ENCODE measurements at regions not wholly inside any gene's neighbourhood (a gene's known extent, or its start where the extent isn't known, plus 50 kb on each side); places are given as distances from the start of the nearest gene placed in this dataset.

DNA sequence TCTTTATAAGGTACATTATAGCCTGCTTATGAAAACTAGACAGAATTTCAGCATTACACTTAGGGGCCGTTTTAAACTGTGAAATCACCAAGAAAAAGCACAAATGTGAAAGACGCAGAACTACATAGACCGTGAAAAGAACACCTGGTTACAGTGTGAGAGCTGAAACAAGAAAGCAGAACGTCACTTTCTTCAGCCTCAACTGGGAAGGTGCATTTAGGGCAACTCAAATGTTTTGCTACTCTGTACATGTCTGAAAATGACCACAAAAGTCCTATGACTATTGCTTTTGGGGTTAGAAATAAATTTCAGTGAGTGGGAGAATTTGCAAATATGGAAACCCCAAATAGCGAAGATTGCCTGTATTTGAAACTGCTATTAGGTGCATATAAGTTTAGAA, 268.7 kb downstream of the OLFM3 start:
- Histone ChIP-seq H3K36me3 (no peaks in the 10 kb centered on the region), H3K27me3 (no peaks in the 10 kb centered on the region), H3K9me3 (no peaks in the 10 kb centered on the region), H3K27ac (no peak overlapping the region), H3K4me3 (no peak overlapping the region), H3K4me1 (no peaks in the 10 kb centered on the region)
- TF ChIP-seq, protein P1, sequence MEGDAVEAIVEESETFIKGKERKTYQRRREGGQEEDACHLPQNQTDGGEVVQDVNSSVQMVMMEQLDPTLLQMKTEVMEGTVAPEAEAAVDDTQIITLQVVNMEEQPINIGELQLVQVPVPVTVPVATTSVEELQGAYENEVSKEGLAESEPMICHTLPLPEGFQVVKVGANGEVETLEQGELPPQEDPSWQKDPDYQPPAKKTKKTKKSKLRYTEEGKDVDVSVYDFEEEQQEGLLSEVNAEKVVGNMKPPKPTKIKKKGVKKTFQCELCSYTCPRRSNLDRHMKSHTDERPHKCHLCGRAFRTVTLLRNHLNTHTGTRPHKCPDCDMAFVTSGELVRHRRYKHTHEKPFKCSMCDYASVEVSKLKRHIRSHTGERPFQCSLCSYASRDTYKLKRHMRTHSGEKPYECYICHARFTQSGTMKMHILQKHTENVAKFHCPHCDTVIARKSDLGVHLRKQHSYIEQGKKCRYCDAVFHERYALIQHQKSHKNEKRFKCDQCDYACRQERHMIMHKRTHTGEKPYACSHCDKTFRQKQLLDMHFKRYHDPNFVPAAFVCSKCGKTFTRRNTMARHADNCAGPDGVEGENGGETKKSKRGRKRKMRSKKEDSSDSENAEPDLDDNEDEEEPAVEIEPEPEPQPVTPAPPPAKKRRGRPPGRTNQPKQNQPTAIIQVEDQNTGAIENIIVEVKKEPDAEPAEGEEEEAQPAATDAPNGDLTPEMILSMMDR (IDR thresholded peaks at IDR 0.05) = no peak
- no peak for TF ChIP-seq POLR2A (IDR thresholded peaks at IDR 0.05)
- DNase-seq (no peak), ATAC-seq (no peak)
- intact Hi-C loops (cut with DNase I) = no loop called here
- 81 to 87% (median 85%) methylated on average over 5 of the region's 5 CpGs for WGBS, 4 donors

DNA sequence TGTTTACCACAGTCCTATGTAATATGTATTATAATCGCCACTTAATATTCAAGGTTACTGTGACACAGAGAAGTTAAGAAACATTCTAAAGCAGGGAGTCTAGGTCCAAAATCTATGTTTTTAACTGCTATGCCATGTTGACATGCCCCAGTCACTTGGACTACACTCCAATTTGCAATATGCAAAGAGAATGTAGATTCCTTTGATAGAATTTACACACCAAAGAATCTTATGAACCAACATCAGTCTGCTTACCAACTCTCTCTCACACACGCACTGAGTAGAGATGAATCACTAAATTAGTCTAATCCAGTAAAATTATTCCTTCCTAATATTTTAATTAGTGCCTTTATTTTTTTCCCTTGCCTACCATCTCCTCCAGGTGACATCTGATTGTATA, 266.2 kb downstream of the OLFM3 start:
- 88 to 93% (median 92%) methylated on average over 2 of the region's 2 CpGs for WGBS, 4 donors
- Histone ChIP-seq H3K27ac (no peak overlapping the region), H3K9me3 (no peaks in the 10 kb centered on the region), H3K4me1 (no peaks in the 10 kb centered on the region), H3K4me3 (no peak overlapping the region), H3K27me3 (no peaks in the 10 kb centered on the region), H3K36me3 (no peaks in the 10 kb centered on the region)
- DNase-seq = no peak
- no peak for ATAC-seq
- TF ChIP-seq POLR2A (IDR thresholded peaks at IDR 0.05) = no peak
- TF ChIP-seq, protein P1 (IDR thresholded peaks at IDR 0.05) = no peak
- intact Hi-C loops (cut with DNase I) = no loop called here

DNA sequence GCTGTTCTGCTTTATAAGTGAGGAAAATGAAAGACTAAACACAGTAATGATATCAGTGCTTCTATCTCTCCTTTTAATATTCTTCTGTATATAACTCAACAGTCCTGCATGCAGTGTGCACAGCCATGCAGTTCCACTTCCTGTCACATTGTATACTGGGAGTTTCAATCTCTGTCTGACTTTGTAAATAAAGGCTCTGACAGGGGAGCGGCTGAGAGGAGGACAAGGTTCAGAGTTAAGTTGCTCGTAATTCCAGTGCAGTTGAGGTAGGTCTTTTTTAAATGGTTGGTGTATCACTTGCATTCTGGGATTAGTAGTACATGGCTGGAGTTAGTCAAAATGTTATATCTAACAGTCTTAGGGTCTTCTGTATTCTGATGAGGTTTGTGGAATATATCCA, 264.5 kb downstream of the OLFM3 start:
- no peaks in the 10 kb centered on the region for H3K4me1 ChIP-seq
- 72 to 91% (median 82%) methylated on average over 2 of the region's 2 CpGs for WGBS, 4 donors
- no peaks in the 10 kb centered on the region for H3K36me3 ChIP-seq
- H3K27me3 ChIP-seq = no peaks in the 10 kb centered on the region
- no peak overlapping the region for H3K4me3 ChIP-seq
- TF ChIP-seq POLR2A (IDR thresholded peaks at IDR 0.05) = no peak
- TF ChIP-seq, protein P1 (IDR thresholded peaks at IDR 0.05) = no peak
- H3K27ac ChIP-seq = no peak overlapping the region
- ATAC-seq (no peak), DNase-seq (no peak)
- no peaks in the 10 kb centered on the region for H3K9me3 ChIP-seq
- intact Hi-C loops (cut with DNase I) = no loop called here

DNA sequence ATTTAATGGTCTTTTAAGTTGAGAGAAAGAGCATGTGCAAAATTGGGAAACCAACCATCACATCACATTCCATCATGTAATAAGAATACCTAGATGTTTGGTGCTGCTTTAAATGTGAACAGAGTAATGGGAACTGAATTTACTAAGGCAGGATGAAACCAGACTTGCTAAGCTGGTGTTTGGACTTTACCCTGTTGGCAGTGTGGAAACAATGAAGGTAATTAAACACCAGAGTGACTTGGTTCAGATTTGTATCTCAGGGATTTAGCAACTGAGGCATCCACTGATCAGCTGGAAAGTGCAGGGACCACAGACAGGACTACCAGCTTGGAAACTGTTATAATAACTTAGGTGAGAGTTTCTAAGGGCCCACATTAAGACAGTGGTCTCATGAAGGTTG, 263.4 kb downstream of the OLFM3 start:
- H3K9me3 ChIP-seq = no peaks in the 10 kb centered on the region
- TF ChIP-seq POLR2A (IDR thresholded peaks at IDR 0.05) = no peak
- TF ChIP-seq, protein P1 (IDR thresholded peaks at IDR 0.05) = no peak
- DNase-seq = no peak
- H3K27ac ChIP-seq = no peak overlapping the region
- no peak for ATAC-seq
- no peaks in the 10 kb centered on the region for H3K36me3 ChIP-seq
- H3K27me3 ChIP-seq = no peaks in the 10 kb centered on the region
- no peak overlapping the region for H3K4me3 ChIP-seq
- intact Hi-C loops (cut with DNase I) = no loop called here
- H3K4me1 ChIP-seq = no peaks in the 10 kb centered on the region

Measured in heart left ventricle (tissue), 16 donors.